WTC11 (cell line): ENCODE measurements at regions not wholly inside any gene's neighbourhood (a gene's known extent, or its start where the extent isn't known, plus 50 kb on each side); places are given as distances from the start of the nearest gene placed in this dataset.

Experiments used
- ATAC-seq: fragments of 200-7000 bp; cut with Tn5 transposase; 2 replicates; pipeline ENCODE4 v1.10.0; 2021; ENCODE audit warnings: mild to moderate bottlenecking, moderate library complexity
- CTCF ChIA-PET: fragments of 300-600 bp; sonication (Branson Sonifier 250); formaldehyde crosslinking; loops from one replicate; lab custom pipeline; 2021; ENCODE audit warnings: antibody characterized with exemption; lab: Charles Lee
- POLR2A ChIA-PET: fragments of 350-600 bp; sonication (Branson Sonifier 250); formaldehyde crosslinking; loops from one replicate; lab custom pipeline; 2021; ENCODE audit warnings: antibody characterized with exemption; lab: Charles Lee
- DNase-seq: peaks from one replicate; pipeline ENCODE4 v3.0.0; 2021; ENCODE audit warnings: low spot score
- H3K27ac Mint-ChIP-seq: 2 replicates; pipeline ENCODE4 v1.8.0; 2021; ENCODE audit warnings: mixed read lengths
- H3K27me3 Mint-ChIP-seq: 2 replicates; pipeline ENCODE4 v1.8.0; 2021; ENCODE audit warnings: low read depth, mild to moderate bottlenecking, moderate library complexity, mixed read lengths
- H3K36me3 Mint-ChIP-seq: 2 replicates; pipeline ENCODE4 v1.8.0; 2021; ENCODE audit warnings: mixed read lengths
- H3K4me1 Mint-ChIP-seq: 2 replicates; pipeline ENCODE4 v1.8.0; 2022; ENCODE audit warnings: mixed read lengths
- H3K4me3 Mint-ChIP-seq: 2 replicates; pipeline ENCODE4 v1.8.0; 2021; ENCODE audit warnings: mild to moderate bottlenecking, moderate library complexity, mixed read lengths
- H3K9me3 Mint-ChIP-seq: 2 replicates; pipeline ENCODE4 v1.8.0; 2021; ENCODE audit warnings: mixed read lengths
- ATF3 ChIP-seq: sonication (generic); formaldehyde crosslinking; conservative IDR thresholded peaks from 2 replicates; pipeline ENCODE4 v1.8.1; 2022; ENCODE audit warnings: mild to moderate bottlenecking, missing genetic modification reagents
- ELF4 ChIP-seq: sonication (generic); formaldehyde crosslinking; IDR thresholded peaks from 2 replicates; pipeline ENCODE4 v1.8.1; 2022; ENCODE audit warnings: low read depth, mild to moderate bottlenecking, moderate library complexity, missing genetic modification reagents
- MLX ChIP-seq: sonication (generic); formaldehyde crosslinking; IDR thresholded peaks from 2 replicates; pipeline ENCODE4 v1.8.1; 2023; ENCODE audit warnings: mild to moderate bottlenecking, missing genetic modification reagents, moderate library complexity
- RELA ChIP-seq: sonication (generic); formaldehyde crosslinking; IDR thresholded peaks from 2 replicates; pipeline ENCODE4 v1.8.1; 2022; ENCODE audit warnings: missing genetic modification reagents, mild to moderate bottlenecking, borderline replicate concordance
- SP1 ChIP-seq: sonication (generic); formaldehyde crosslinking; conservative IDR thresholded peaks from 2 replicates; pipeline ENCODE4 v1.8.1; 2022; ENCODE audit warnings: missing genetic modification reagents
- TEAD4 ChIP-seq: sonication (generic); formaldehyde crosslinking; IDR thresholded peaks from 2 replicates; pipeline ENCODE4 v1.8.0; 2022; ENCODE audit warnings: mild to moderate bottlenecking, missing genetic modification reagents
- ZNF121 ChIP-seq: sonication (generic); formaldehyde crosslinking; IDR thresholded peaks from 2 replicates; pipeline ENCODE4 v1.8.0; 2023; ENCODE audit warnings: missing genetic modification reagents
- TF ChIP-seq, protein P1 (sequence below): fragments of 250-450 bp; sonication (Bioruptor Pico); IDR thresholded peaks from 2 replicates; pipeline ENCODE4 v1.9.0; 2021; ENCODE audit warnings: mild to moderate bottlenecking
- TF ChIP-seq, protein P2 (sequence below): sonication (generic); formaldehyde crosslinking; conservative IDR thresholded peaks from 2 replicates; pipeline ENCODE4 v1.8.1; 2023; ENCODE audit warnings: mild to moderate bottlenecking, low read depth, missing genetic modification reagents, moderate library complexity
- TF ChIP-seq, protein P3 (sequence below): fragments of 250-450 bp; sonication (Bioruptor Pico); IDR thresholded peaks from 2 replicates; pipeline ENCODE4 v1.9.0; 2021; ENCODE audit warnings: moderate library complexity, mild to moderate bottlenecking, inconsistent platforms, borderline replicate concordance
- TF ChIP-seq, protein P4 (sequence below): sonication (generic); formaldehyde crosslinking; IDR thresholded peaks from 2 replicates; pipeline ENCODE4 v1.8.1; 2023; ENCODE audit warnings: mild to moderate bottlenecking, missing genetic modification reagents, borderline replicate concordance

DNA sequence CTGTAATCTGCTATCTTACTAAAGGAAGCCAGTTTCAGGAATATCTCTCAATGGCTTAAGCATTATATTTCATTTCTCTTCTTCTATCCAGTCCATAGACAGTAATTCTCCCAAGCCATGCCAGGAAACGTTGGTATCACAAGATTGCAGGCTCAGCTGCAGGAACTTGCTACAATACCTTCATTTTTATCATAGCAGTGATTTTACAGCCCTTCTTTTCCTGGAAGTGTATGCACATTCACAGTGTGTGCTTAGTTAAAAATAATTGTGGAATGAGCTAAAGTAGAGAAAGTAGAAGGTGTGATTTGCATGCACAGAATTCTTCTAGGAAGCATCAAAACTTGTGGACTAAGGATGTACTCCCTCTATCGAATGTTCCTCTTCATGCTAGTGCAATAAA, 647.2 kb upstream of the PTBP2 start:
- ATAC-seq (no peak), DNase-seq (no peak)
- Mint-ChIP-seq H3K9me3 (no peaks in the 10 kb centered on the region), H3K27ac (no peak overlapping the region), H3K36me3 (no peaks in the 10 kb centered on the region), H3K4me1 (no peaks in the 10 kb centered on the region; the same call in 1 of the 2 replicates), H3K27me3 (no peaks in the 10 kb centered on the region), H3K4me3 (no peak overlapping the region)
- ChIA-PET CTCF (no interaction called here), POLR2A (no interaction called here)
- TF ChIP-seq RELA (CRISPR knock-in tag), result no peak

DNA sequence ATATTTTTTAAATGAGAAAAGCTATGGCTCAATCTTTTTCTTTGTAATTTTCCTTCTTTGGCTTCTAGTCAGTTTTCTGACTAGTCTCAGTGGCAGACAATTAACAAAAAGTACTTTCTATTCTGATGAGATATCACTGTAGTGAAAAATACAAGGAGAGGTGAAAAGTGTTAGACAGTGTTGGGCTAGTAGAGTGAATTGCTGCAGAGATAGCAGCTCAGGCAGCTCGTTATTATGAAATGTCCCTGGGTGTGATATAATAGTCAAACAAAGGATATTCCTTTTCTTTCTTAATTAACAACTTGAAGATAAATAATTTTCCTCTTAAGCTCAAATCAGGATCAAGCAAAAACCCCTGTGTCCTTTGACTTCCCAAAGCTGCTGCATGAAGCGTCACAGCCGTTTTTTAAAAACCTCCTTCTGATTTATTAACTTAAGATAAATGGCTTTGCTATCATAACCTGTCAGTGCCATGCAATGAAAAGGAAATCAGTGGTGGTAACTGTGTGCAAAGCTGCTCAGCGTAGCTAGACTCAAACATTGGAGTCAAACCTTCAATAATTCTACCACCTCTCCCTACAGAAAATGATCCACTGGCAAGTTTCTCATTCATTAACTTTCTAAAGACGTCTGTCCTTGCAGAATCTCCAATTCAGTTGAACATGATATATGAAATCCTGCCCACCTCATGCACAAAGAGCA, 646.6 kb upstream of the PTBP2 start:
- no peaks in the 10 kb centered on the region for H3K27me3 Mint-ChIP-seq
- H3K4me3 Mint-ChIP-seq, result no peak overlapping the region
- no peaks in the 10 kb centered on the region; the same call in none of the 2 replicates for H3K4me1 Mint-ChIP-seq
- H3K9me3 Mint-ChIP-seq, result no peaks in the 10 kb centered on the region
- no peak for DNase-seq
- TF ChIP-seq, protein P1, sequence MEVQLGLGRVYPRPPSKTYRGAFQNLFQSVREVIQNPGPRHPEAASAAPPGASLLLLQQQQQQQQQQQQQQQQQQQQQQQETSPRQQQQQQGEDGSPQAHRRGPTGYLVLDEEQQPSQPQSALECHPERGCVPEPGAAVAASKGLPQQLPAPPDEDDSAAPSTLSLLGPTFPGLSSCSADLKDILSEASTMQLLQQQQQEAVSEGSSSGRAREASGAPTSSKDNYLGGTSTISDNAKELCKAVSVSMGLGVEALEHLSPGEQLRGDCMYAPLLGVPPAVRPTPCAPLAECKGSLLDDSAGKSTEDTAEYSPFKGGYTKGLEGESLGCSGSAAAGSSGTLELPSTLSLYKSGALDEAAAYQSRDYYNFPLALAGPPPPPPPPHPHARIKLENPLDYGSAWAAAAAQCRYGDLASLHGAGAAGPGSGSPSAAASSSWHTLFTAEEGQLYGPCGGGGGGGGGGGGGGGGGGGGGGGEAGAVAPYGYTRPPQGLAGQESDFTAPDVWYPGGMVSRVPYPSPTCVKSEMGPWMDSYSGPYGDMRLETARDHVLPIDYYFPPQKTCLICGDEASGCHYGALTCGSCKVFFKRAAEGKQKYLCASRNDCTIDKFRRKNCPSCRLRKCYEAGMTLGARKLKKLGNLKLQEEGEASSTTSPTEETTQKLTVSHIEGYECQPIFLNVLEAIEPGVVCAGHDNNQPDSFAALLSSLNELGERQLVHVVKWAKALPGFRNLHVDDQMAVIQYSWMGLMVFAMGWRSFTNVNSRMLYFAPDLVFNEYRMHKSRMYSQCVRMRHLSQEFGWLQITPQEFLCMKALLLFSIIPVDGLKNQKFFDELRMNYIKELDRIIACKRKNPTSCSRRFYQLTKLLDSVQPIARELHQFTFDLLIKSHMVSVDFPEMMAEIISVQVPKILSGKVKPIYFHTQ, result no peak
- TF ChIP-seq, protein P2, sequence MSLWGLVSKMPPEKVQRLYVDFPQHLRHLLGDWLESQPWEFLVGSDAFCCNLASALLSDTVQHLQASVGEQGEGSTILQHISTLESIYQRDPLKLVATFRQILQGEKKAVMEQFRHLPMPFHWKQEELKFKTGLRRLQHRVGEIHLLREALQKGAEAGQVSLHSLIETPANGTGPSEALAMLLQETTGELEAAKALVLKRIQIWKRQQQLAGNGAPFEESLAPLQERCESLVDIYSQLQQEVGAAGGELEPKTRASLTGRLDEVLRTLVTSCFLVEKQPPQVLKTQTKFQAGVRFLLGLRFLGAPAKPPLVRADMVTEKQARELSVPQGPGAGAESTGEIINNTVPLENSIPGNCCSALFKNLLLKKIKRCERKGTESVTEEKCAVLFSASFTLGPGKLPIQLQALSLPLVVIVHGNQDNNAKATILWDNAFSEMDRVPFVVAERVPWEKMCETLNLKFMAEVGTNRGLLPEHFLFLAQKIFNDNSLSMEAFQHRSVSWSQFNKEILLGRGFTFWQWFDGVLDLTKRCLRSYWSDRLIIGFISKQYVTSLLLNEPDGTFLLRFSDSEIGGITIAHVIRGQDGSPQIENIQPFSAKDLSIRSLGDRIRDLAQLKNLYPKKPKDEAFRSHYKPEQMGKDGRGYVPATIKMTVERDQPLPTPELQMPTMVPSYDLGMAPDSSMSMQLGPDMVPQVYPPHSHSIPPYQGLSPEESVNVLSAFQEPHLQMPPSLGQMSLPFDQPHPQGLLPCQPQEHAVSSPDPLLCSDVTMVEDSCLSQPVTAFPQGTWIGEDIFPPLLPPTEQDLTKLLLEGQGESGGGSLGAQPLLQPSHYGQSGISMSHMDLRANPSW (CRISPR knock-in tag), result no peak
- TF ChIP-seq MLX (CRISPR knock-in tag), result no peak
- TF ChIP-seq ELF4 (CRISPR knock-in tag), result no peak
- TF ChIP-seq, protein P3, sequence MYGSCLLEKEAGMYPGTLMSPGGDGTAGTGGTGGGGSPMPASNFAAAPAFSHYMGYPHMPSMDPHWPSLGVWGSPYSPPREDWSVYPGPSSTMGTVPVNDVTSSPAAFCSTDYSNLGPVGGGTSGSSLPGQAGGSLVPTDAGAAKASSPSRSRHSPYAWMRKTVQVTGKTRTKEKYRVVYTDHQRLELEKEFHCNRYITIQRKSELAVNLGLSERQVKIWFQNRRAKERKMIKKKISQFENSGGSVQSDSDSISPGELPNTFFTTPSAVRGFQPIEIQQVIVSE (CRISPR knock-in tag), result no peak
- TF ChIP-seq, protein P4, sequence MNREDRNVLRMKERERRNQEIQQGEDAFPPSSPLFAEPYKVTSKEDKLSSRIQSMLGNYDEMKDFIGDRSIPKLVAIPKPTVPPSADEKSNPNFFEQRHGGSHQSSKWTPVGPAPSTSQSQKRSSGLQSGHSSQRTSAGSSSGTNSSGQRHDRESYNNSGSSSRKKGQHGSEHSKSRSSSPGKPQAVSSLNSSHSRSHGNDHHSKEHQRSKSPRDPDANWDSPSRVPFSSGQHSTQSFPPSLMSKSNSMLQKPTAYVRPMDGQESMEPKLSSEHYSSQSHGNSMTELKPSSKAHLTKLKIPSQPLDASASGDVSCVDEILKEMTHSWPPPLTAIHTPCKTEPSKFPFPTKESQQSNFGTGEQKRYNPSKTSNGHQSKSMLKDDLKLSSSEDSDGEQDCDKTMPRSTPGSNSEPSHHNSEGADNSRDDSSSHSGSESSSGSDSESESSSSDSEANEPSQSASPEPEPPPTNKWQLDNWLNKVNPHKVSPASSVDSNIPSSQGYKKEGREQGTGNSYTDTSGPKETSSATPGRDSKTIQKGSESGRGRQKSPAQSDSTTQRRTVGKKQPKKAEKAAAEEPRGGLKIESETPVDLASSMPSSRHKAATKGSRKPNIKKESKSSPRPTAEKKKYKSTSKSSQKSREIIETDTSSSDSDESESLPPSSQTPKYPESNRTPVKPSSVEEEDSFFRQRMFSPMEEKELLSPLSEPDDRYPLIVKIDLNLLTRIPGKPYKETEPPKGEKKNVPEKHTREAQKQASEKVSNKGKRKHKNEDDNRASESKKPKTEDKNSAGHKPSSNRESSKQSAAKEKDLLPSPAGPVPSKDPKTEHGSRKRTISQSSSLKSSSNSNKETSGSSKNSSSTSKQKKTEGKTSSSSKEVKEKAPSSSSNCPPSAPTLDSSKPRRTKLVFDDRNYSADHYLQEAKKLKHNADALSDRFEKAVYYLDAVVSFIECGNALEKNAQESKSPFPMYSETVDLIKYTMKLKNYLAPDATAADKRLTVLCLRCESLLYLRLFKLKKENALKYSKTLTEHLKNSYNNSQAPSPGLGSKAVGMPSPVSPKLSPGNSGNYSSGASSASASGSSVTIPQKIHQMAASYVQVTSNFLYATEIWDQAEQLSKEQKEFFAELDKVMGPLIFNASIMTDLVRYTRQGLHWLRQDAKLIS, result no peak
- no peak for TF ChIP-seq SP1 (CRISPR knock-in tag)
- no peak for TF ChIP-seq RELA (CRISPR knock-in tag)
- no peak for TF ChIP-seq TEAD4 (CRISPR knock-in tag)
- TF ChIP-seq ATF3, result no peak
- no peak for TF ChIP-seq ZNF121 (CRISPR knock-in tag)
- TF ChIP-seq, all 79 proteins: peak for 0
- ChIA-PET POLR2A (no interaction called here), CTCF (no interaction called here)
- Mint-ChIP-seq H3K27ac (no peak overlapping the region), H3K36me3 (no peaks in the 10 kb centered on the region)
- ATAC-seq, result no peak
